ENCODE measurements at regions not wholly inside any gene's neighbourhood (a gene's known extent, or its start where the extent isn't known, plus 50 kb on each side); places are given as distances from the start of the nearest gene placed in this dataset.
A peak's percentile ranks its signal among the peaks of the same experiment; 100 is the strongest.

GRCh38 chr9:106621313-106622163, 241.4 kb upstream of the ZNF462 start:
- Histone ChIP-seq H3K36me3 (ENCODE audit: control insufficient read depth in 4 of 4, insufficient read depth in 4 of 4, low read length in 4 of 4) (no peaks in the 10 kb centered on the region), H3K9ac (ENCODE audit: insufficient read depth in 1 of 2, low read length in 2 of 2) (no peak overlapping the region), H3K27ac (ENCODE audit: low read depth in 1 of 2, low read length in 1 of 2) (no peak overlapping the region), H3K4me1 (ENCODE audit: control insufficient read depth in 5 of 5, insufficient read depth in 5 of 5, low read length in 5 of 5) (peaks cover 0 to 8% (median 0%) of the 10 kb centered on the region in 5 donors), H3K9me3 (ENCODE audit: control insufficient read depth in 4 of 4, insufficient read depth in 3 of 4, low read length in 3 of 4) (no peaks in the 10 kb centered on the region), H3K27me3 (ENCODE audit: control insufficient read depth in 3 of 3, insufficient read depth in 3 of 3, low read length in 2 of 3) (no peaks in the 10 kb centered on the region), H3K4me3 (no peak overlapping the region)
- ATAC-seq (ENCODE audit: insufficient read depth, low FRiP score): no peak
- TF ChIP-seq, protein P1, sequence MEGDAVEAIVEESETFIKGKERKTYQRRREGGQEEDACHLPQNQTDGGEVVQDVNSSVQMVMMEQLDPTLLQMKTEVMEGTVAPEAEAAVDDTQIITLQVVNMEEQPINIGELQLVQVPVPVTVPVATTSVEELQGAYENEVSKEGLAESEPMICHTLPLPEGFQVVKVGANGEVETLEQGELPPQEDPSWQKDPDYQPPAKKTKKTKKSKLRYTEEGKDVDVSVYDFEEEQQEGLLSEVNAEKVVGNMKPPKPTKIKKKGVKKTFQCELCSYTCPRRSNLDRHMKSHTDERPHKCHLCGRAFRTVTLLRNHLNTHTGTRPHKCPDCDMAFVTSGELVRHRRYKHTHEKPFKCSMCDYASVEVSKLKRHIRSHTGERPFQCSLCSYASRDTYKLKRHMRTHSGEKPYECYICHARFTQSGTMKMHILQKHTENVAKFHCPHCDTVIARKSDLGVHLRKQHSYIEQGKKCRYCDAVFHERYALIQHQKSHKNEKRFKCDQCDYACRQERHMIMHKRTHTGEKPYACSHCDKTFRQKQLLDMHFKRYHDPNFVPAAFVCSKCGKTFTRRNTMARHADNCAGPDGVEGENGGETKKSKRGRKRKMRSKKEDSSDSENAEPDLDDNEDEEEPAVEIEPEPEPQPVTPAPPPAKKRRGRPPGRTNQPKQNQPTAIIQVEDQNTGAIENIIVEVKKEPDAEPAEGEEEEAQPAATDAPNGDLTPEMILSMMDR (IDR thresholded peaks at IDR 0.05; ENCODE audit: control extremely low read depth, extremely low read depth): no peak
- 74 to 85% methylated on average over 14 of the region's 14 CpGs for WGBS, 2 donors
- DNase-seq: peak in 2 of 3 donors; percentile 38 to 65

GRCh38 chr9:106622164-106622487, 240.8 kb upstream of the ZNF462 start:
- WGBS, 2 donors: 79 to 96% methylated on average over 10 of the region's 10 CpGs
- no peak for ATAC-seq (ENCODE audit: insufficient read depth, low FRiP score)
- no peaks in the 10 kb centered on the region for H3K36me3 ChIP-seq (ENCODE audit: control insufficient read depth in 4 of 4, insufficient read depth in 4 of 4, low read length in 4 of 4)
- H3K4me3 ChIP-seq: no peak overlapping the region
- H3K27me3 ChIP-seq (ENCODE audit: control insufficient read depth in 3 of 3, insufficient read depth in 3 of 3, low read length in 2 of 3): no peaks in the 10 kb centered on the region
- H3K9ac ChIP-seq (ENCODE audit: insufficient read depth in 1 of 2, low read length in 2 of 2): no peak overlapping the region
- peak; percentile 14 to 36 (median 22) for DNase-seq
- no peaks in the 10 kb centered on the region for H3K9me3 ChIP-seq (ENCODE audit: control insufficient read depth in 4 of 4, insufficient read depth in 3 of 4, low read length in 3 of 4)
- H3K27ac ChIP-seq (ENCODE audit: low read depth in 1 of 2, low read length in 1 of 2): no peak overlapping the region
- peaks cover 0 to 8% (median 0%) of the 10 kb centered on the region in 5 donors for H3K4me1 ChIP-seq (ENCODE audit: control insufficient read depth in 5 of 5, insufficient read depth in 5 of 5, low read length in 5 of 5)
- TF ChIP-seq, protein P1 (IDR thresholded peaks at IDR 0.05; ENCODE audit: control extremely low read depth, extremely low read depth): no peak

- H3K36me3 ChIP-seq (ENCODE audit: control insufficient read depth in 4 of 4, insufficient read depth in 4 of 4, low read length in 4 of 4): no peaks in the 10 kb centered on the region
Observed at GRCh38 chr9:106623558-106623957, 239.4 kb upstream of the ZNF462 start.

More at GRCh38 chr9:106623558-106623957, 239.4 kb upstream of the ZNF462 start:
- H3K4me3 ChIP-seq: no peak overlapping the region
- no peaks in the 10 kb centered on the region for H3K27me3 ChIP-seq (ENCODE audit: control insufficient read depth in 3 of 3, insufficient read depth in 3 of 3, low read length in 2 of 3)
- TF ChIP-seq, protein P1 (IDR thresholded peaks at IDR 0.05; ENCODE audit: control extremely low read depth, extremely low read depth): no peak
- no peak for ATAC-seq (ENCODE audit: insufficient read depth, low FRiP score)
- DNase-seq: no peak
- H3K9me3 ChIP-seq (ENCODE audit: control insufficient read depth in 4 of 4, insufficient read depth in 3 of 4, low read length in 3 of 4): no peaks in the 10 kb centered on the region
- peaks cover 0 to 6% (median 0%) of the 10 kb centered on the region in 5 donors for H3K4me1 ChIP-seq (ENCODE audit: control insufficient read depth in 5 of 5, insufficient read depth in 5 of 5, low read length in 5 of 5)
- 85 to 97% methylated on average over 5 of the region's 5 CpGs for WGBS, 2 donors
- H3K9ac ChIP-seq (ENCODE audit: insufficient read depth in 1 of 2, low read length in 2 of 2): no peak overlapping the region
- H3K27ac ChIP-seq (ENCODE audit: low read depth in 1 of 2, low read length in 1 of 2): no peak overlapping the region
